ENCODE measurements at regions not wholly inside any gene's neighbourhood (a gene's known extent, or its start where the extent isn't known, plus 50 kb on each side); places are given as distances from the start of the nearest gene placed in this dataset.

GRCh38 chr1:17904290-17904689 lies 149.2 kb downstream of the ACTL8 start:
- DNase-seq: no peak

GRCh38 chr1:17907999-17908398 lies 152.9 kb downstream of the ACTL8 start:
- no peak for DNase-seq

GRCh38 chr1:17908945-17909344 lies 153.8 kb downstream of the ACTL8 start:
- DNase-seq: no peak

GRCh38 chr1:17909634-17910033 lies 154.5 kb downstream of the ACTL8 start:
- no peak for DNase-seq

- no peak for DNase-seq
Observed at GRCh38 chr1:17911791-17912190, 156.7 kb downstream of the ACTL8 start.

GRCh38 chr1:17912491-17912890 lies 157.4 kb downstream of the ACTL8 start:
- no peak for DNase-seq

- no peak for DNase-seq
Observed at GRCh38 chr1:17913326-17914115, 158.4 kb downstream of the ACTL8 start.

GRCh38 chr1:17914131-17914530 lies 159.0 kb downstream of the ACTL8 start:
- no peak for DNase-seq

- no peak for DNase-seq
Observed at GRCh38 chr1:17914987-17915386, 159.9 kb downstream of the ACTL8 start.

GRCh38 chr1:17915511-17916197 lies 160.5 kb downstream of the ACTL8 start:
- no peak for DNase-seq

- DNase-seq: no peak
Observed at GRCh38 chr1:17916702-17917101, 161.6 kb downstream of the ACTL8 start.

GRCh38 chr1:17919525-17920439 lies 164.6 kb downstream of the ACTL8 start:
- DNase-seq: peak; percentile 14 to 24

GRCh38 chr1:17920881-17921640 lies 165.9 kb downstream of the ACTL8 start:
- DNase-seq: no peak

- peak in 1 of 2 donors; percentile 1 for DNase-seq
Observed at GRCh38 chr1:17922833-17923232, 167.7 kb downstream of the ACTL8 start.

- DNase-seq: no peak
Observed at GRCh38 chr1:17923666-17924065, 168.5 kb downstream of the ACTL8 start.

GRCh38 chr1:17924578-17924977 lies 169.4 kb downstream of the ACTL8 start:
- DNase-seq: no peak

- no peak for DNase-seq
Observed at GRCh38 chr1:17925290-17926237, 170.4 kb downstream of the ACTL8 start.

GRCh38 chr1:17926906-17927305 lies 171.8 kb downstream of the ACTL8 start:
- DNase-seq: no peak

GRCh38 chr1:17927952-17928351 lies 172.8 kb downstream of the ACTL8 start:
- no peak for DNase-seq

- no peak for DNase-seq
Observed at GRCh38 chr1:17929224-17929623, 174.1 kb downstream of the ACTL8 start.

All from right lung (tissue), 2 donors.